Activated effector memory CD4-positive, alpha-beta T cell treated with anti-CD3 and anti-CD28 coated beads, Interleukin-2, amount 50 U/mL, for 16 hours (primary cell): ENCODE measurements at regions not wholly inside any gene's neighbourhood (a gene's known extent, or its start where the extent isn't known, plus 50 kb on each side); places are given as distances from the start of the nearest gene placed in this dataset.
"Not testable (repeated sequence)": the region's sequence is repeated elsewhere in the genome, so short reads cannot be mapped to it uniquely, and the experiment has no call there.

Experiments
- DNase-seq: peaks from one replicate; pipeline ENCODE4 v3.0.0-alpha.2; 2020

DNA sequence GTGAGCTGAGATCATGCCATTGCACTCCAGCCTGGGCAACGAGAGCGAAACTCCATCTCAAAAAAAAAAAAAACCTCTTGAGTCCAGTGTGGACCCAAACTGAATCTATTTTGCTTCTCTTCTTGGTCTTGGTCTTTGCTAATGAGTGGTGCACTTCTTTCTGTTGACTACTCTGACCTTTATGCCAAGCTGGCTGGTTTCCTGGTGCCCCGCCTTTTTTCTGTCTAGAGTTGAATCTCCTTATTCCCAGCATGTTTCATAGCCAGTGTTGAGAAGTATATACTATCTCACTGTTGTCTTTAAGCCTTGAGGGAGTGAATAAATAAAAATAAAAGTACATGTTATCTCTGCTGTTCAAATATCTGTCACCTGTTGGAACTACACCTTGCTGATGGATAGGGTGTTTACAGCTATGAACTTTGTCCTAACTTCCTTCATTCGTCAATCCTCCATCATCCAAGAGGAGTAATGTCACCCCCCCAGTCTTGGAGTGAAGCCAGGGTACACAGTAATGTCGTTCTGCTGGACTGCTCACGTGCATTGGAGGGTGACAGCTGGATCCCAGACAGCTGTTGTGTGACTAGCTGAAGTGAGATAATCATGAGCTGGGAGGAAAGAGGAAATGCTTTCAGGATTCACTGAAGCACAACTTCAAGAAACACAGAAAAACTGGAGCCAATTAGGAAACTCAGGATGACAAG lies 99.3 kb upstream of the PRKG2 start:
- no peak for DNase-seq

DNA sequence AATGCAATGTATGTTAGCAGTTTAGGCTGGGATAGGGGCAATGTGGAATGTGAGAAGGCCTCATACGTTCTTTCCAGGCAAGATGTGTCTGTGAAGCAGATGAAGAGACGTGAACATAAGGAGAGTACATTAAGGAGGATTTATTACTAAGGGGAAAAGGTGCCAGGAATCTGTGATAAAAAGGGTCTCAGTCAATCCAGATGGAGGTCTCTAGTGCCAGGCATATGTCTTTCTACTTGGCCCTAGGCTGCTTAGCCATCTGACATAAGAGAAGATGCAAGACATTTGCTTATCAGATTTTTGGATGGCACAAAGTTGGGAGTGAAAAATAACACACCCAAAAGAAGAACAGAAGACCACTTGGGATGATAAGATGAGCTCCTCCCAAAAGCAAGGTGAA lies 93.0 kb upstream of the PRKG2 start:
- no peak for DNase-seq

DNA sequence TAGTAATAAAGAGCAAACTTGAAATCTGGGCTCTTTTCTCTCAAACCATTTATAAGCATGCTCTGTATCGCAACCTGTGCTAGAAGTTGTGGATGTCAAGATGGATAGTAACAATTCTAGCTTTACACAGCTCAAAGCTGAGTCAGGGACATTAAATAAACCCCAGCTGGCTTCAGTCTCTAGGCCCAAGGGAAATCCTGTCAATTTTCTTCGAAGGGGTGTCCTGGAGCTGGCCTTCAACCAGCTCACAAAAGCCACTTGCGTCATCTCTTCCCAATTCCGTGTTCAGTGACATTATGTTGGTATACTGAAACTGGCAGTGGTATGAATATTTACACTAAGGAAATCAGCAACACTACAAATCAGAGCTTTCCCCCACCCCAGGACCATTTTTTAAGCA lies 89.8 kb upstream of the PRKG2 start:
- DNase-seq, result no peak

DNA sequence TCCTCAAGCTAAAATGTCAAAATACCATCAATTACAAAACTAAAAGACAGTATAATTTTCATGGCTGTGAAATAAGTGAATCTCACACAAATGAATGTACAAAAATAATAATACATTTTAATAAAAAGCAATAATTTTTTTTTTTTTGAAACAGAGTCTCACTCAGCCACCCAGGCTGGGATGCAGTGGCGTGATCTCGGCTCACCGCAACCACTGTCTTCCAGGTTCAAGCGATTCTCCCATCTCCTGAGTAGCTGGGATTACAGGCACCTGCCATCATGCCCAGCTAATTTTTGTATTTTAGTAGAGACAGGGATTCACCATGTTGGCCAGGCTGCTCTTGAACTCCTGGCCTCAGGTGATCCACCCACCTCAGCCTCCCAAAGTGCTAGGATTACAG lies 85.3 kb upstream of the PRKG2 start:
- not testable (repeated sequence) for DNase-seq

- DNase-seq, result no peak
Measured at GRCh38 chr4:81290813-81291212, 75.8 kb upstream of the PRKG2 start.

DNA sequence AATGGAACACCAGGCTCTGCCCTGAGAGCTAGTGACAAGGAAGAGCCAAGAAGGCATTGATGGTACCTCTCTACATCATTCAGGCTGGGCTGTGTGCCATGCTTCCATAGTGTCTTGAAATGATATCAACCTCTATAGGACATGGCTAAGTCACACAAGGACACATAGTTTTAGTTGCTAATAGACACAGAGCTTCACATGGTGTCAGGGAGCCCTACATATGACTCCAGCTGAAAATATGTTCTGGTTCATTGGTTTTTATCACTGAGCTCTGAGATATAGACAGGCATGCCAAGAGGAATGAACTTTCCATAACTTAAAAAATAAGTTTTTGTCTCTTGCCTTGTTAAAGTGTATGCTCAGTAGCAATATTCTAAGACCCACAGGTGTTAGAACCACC lies 72.1 kb upstream of the PRKG2 start:
- DNase-seq, result no peak

DNA sequence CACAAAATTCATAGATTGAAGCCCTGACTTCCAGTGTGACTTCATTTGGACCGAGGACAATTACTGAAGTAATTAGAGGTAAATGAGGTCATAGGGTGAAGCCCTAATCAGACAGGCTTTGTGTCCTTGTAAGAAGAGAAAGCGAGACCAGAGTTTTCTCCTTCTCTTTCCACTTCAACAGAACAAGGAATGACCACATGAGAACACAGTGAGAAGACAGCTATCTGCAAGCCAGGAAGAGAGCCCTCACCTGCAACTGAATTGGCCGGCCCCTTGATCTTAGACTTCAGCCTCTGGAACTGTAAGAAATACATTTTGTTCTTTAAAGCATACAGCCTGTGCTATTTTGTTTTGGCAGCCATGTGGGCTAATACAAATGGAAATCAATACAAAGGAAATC lies 67.1 kb upstream of the PRKG2 start:
- no peak for DNase-seq

DNA sequence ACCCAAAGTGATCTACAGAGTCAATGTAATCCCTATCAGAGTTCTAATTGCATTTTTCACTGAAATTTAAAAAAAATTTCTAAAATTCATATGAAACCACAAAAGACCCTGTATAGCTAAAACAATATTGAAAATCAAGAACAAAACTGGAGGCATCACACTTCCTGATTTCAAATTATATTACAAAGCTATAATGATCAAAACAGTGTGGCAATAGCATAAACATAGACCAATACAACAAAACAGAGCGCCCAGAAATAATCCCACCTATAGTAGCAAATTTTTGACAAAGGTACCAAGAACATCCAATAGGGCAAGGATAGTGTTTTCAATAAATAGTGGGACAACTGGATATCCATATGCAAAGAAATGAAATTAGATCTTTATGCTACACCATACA lies 59.4 kb upstream of the PRKG2 start:
- no peak for DNase-seq

DNA sequence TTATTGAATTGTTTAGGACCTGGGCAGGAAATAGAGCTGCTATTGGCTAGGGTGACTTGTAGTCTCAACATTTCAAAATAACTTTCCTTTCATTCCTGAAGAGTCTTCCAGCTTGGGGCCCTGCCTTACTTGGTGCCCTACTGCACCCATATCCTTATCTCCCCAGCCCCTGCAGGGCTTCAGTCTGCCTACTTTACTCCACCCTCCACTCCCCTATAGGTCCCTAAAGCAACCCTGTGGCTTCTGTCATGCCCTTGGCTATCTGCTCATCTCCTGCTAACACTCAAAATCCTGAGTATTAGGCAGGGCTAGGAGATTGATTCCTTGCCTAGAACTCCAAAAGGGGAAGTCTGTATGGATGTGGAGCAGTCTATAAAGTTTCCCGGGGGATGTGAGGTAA lies 57.6 kb upstream of the PRKG2 start:
- no peak for DNase-seq
